ENCODE measurements at regions not wholly inside any gene's neighbourhood (a gene's known extent, or its start where the extent isn't known, plus 50 kb on each side); places are given as distances from the start of the nearest gene placed in this dataset.

GRCh38 chr18:22493940-22494339, 76.2 kb upstream of the CTAGE1 start:
- TF ChIP-seq TAF1 (IDR thresholded peaks at IDR 0.05; ENCODE audit: borderline replicate concordance, low read depth, low read length) = no peak
- no peak for TF ChIP-seq CTCF (IDR thresholded peaks at IDR 0.05 in 2 of 3, conservative IDR thresholded peaks at IDR 0.05 in 1 of 3; ENCODE audit: control insufficient read depth in 2 of 3, extremely low read depth in 1 of 3, insufficient read depth in 1 of 3, low read depth in 3 of 3, low read length in 3 of 3)
- TF ChIP-seq SPI1 (IDR thresholded peaks at IDR 0.05; ENCODE audit: borderline replicate concordance, insufficient read depth, low read depth, low read length) = no peak
- no peak for TF ChIP-seq POLR2A (IDR thresholded peaks at IDR 0.05; ENCODE audit: low read depth, low read length)
- no peak for TF ChIP-seq FOXM1 (IDR thresholded peaks at IDR 0.05; ENCODE audit: low read depth, low read length)
- TF ChIP-seq USF1 (IDR thresholded peaks at IDR 0.05; ENCODE audit: borderline replicate concordance, extremely low read length, insufficient read depth, low read depth, low read length) = no peak
- TF ChIP-seq YBX1 (IDR thresholded peaks at IDR 0.05) = no peak
- no peak for TF ChIP-seq NFYB (IDR thresholded peaks at IDR 0.05; ENCODE audit: insufficient read depth, low read depth, low read length)
- TF ChIP-seq EZH2 (IDR thresholded peaks at IDR 0.05; ENCODE audit: borderline replicate concordance, control insufficient read depth, low read depth, low read length) = no peak

All from GM12878 (cell line).